GM23248 (cell line): ENCODE measurements at regions not wholly inside any gene's neighbourhood (a gene's known extent, or its start where the extent isn't known, plus 50 kb on each side); places are given as distances from the start of the nearest gene placed in this dataset.

Experiments used
- DNase-seq: peaks from one replicate; pipeline ENCODE4 v3.0.0-alpha.2; 2015
- H2AFZ ChIP-seq: fragments of 200-600 bp; sonication (generic); 2 replicates; pipeline ENCODE4 v1.6.1; 2016; ENCODE audit warnings: antibody characterized with exemption
- H3F3A ChIP-seq: fragments of 200-600 bp; sonication (generic); 2 replicates; pipeline ENCODE4 v1.6.1; 2016; ENCODE audit warnings: mild to moderate bottlenecking, antibody characterized with exemption, mixed run types; ENCODE audit not compliant: insufficient read depth
- H3K27ac ChIP-seq: fragments of 200-600 bp; sonication (generic); 2 replicates; pipeline ENCODE4 v1.5.1; 2016; ENCODE audit warnings: mild to moderate bottlenecking
- H3K27me3 ChIP-seq: fragments of 200-600 bp; sonication (generic); replicated peaks from 2 replicates; pipeline ENCODE4 v1.6.1; 2016; ENCODE audit warnings: mild to moderate bottlenecking; ENCODE audit not compliant: insufficient read depth
- H3K36me3 ChIP-seq: fragments of 200-600 bp; sonication (generic); 2 replicates; pipeline ENCODE4 v1.6.1; 2016; ENCODE audit warnings: low read depth, mild to moderate bottlenecking
- H3K4me1 ChIP-seq: fragments of 200-600 bp; sonication (generic); 2 replicates; pipeline ENCODE4 v1.6.1; 2016; ENCODE audit warnings: mild to moderate bottlenecking; ENCODE audit not compliant: insufficient read depth
- H3K4me2 ChIP-seq: fragments of 200-600 bp; sonication (generic); one replicate; pipeline ENCODE4 v1.6.1; 2016; ENCODE audit warnings: mild to moderate bottlenecking; ENCODE audit not compliant: unreplicated experiment
- H3K4me3 ChIP-seq: fragments of 200-600 bp; sonication (generic); 2 replicates; pipeline ENCODE4 v1.5.1; 2016; ENCODE audit warnings: mild to moderate bottlenecking
- H3K79me2 ChIP-seq: fragments of 200-600 bp; sonication (generic); 2 replicates; pipeline ENCODE4 v1.6.1; 2016; ENCODE audit warnings: mild to moderate bottlenecking; ENCODE audit not compliant: insufficient read depth
- H3K9ac ChIP-seq: fragments of 200-600 bp; sonication (generic); 2 replicates; pipeline ENCODE4 v1.6.1; 2016; ENCODE audit warnings: mild to moderate bottlenecking
- H3K9me2 ChIP-seq: fragments of 200-600 bp; sonication (generic); 2 replicates; pipeline ENCODE4 v1.6.1; 2016; ENCODE audit warnings: mixed run types, mild to moderate bottlenecking, moderate library complexity; ENCODE audit not compliant: insufficient read depth
- H3K9me3 ChIP-seq: fragments of 200-600 bp; sonication (generic); one replicate; pipeline ENCODE4 v1.6.1; 2017; ENCODE audit warnings: low read depth
- H4K20me1 ChIP-seq: fragments of 200-600 bp; sonication (generic); 2 replicates; pipeline ENCODE4 v1.6.0; 2016; ENCODE audit not compliant: insufficient read depth
- EZH2 ChIP-seq: fragments of 200-600 bp; sonication (generic); IDR thresholded peaks from 2 replicates; pipeline ENCODE4 v1.6.1; 2018; ENCODE audit warnings: antibody characterized with exemption, mild to moderate bottlenecking; ENCODE audit not compliant: insufficient read depth, poor library complexity, severe bottlenecking
- EZH2phosphoT487 ChIP-seq: fragments of 200-600 bp; sonication (generic); IDR thresholded peaks from 2 replicates; pipeline ENCODE4 v1.6.1; 2018; ENCODE audit warnings: antibody characterized with exemption, moderate library complexity, mild to moderate bottlenecking, low read depth; ENCODE audit not compliant: insufficient read depth
- WGBS, 2 experiments: methylation state at CpG; one replicate each; pipeline ENCODE4 v1.1.6; 2015 to 2017; ENCODE audit warnings: low lambda C conversion rate in 2 of 2, low coverage in 1 of 2; ENCODE audit errors: missing lambda C conversion rate in 2 of 2; 5-methylcytosine and 5-hydroxymethylcytosine counted together
- in situ Hi-C: fragments of 300-500 bp; cut with MboI; formaldehyde crosslinking; loops from 2 replicates; pipeline ENCODE4 v1.15.0; 2020

DNA sequence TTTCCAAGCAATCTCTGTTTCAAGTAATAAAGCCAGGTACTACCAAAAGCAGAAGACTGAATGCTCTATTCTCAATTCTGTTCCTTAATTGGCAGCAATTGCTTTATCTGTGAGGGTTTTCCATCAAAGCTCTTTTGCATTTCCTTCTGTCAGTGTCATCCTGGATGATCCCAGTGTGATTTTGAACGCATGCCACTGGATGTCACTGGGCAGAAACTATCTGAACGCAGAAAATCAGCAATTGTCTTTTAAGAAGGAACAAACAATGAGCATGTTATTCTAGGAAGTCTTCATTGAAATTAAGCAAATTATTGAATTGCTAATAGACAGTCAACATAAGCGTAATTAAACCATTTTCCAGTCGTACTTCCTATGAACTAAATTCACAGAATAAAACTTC is 259.0 kb upstream of the REG3G start:
- Histone ChIP-seq H3K27ac (no peak overlapping the region), H3K79me2 (no peaks in the 10 kb centered on the region), H3K4me2 (no peak overlapping the region), H4K20me1 (no peaks in the 10 kb centered on the region), H3K9ac (no peak overlapping the region), H3K9me3 (no peaks in the 10 kb centered on the region), H3K36me3 (no peaks in the 10 kb centered on the region), H3K4me1 (no peaks in the 10 kb centered on the region), H3K4me3 (no peak overlapping the region), H3K27me3 (no peaks in the 10 kb centered on the region), H3K9me2 (no peaks in the 10 kb centered on the region), H2AFZ (no peak overlapping the region), H3F3A (no peaks in the 10 kb centered on the region)
- 14 to 16% methylated on average over 4 of the region's 4 CpGs for WGBS, 2 experiments
- in situ Hi-C loops: no loop called here
- TF ChIP-seq EZH2phosphoT487: no peak
- no peak for TF ChIP-seq EZH2
- DNase-seq: no peak

DNA sequence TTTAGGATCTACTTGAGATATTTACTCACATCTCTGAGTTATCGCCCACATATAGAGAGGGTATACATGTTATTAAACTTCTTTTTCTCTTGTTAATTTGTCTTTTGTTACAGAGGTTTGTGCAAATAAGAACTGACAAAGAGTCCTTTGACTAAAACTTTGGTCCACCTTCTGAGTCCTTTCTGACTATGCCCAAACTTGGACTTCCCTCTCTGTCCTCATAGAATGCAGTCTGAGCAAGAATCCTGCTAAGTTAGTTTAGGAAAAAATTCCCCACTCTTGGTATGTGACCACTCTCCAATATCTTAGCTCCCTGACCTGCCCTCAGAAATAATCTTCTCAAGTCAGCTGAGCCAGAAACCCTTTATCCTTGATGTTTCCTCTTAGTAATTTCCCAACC is 257.5 kb upstream of the REG3G start:
- no peak overlapping the region for H3K9ac ChIP-seq
- no peak overlapping the region for H2AFZ ChIP-seq
- H3F3A ChIP-seq: no peaks in the 10 kb centered on the region
- no peaks in the 10 kb centered on the region for H3K9me2 ChIP-seq
- no peaks in the 10 kb centered on the region for H3K9me3 ChIP-seq
- H3K4me1 ChIP-seq: no peaks in the 10 kb centered on the region
- no peak for DNase-seq
- no peaks in the 10 kb centered on the region for H3K79me2 ChIP-seq
- H3K4me3 ChIP-seq: no peak overlapping the region
- in situ Hi-C loops: no loop called here
- H3K36me3 ChIP-seq: no peaks in the 10 kb centered on the region
- no peak for TF ChIP-seq EZH2phosphoT487
- no peak for TF ChIP-seq EZH2
- no peak overlapping the region for H3K4me2 ChIP-seq
- H3K27ac ChIP-seq: no peak overlapping the region
- 39 to 40% methylated on average over 1 of the region's 1 CpG for WGBS, 2 experiments
- H4K20me1 ChIP-seq: no peaks in the 10 kb centered on the region
- no peaks in the 10 kb centered on the region for H3K27me3 ChIP-seq

GRCh38 chr2:78775291-78775690 is 250.2 kb upstream of the REG3G start:
- no peak overlapping the region for H3K4me2 ChIP-seq
- no peak for DNase-seq
- no peaks in the 10 kb centered on the region for H3K36me3 ChIP-seq
- 47 to 54% methylated on average over 4 of the region's 4 CpGs for WGBS, 2 experiments
- no peak overlapping the region for H2AFZ ChIP-seq
- H3K9me3 ChIP-seq: no peaks in the 10 kb centered on the region
- no peak overlapping the region for H3K4me3 ChIP-seq
- TF ChIP-seq EZH2phosphoT487 (no peak), EZH2 (no peak)
- H3K79me2 ChIP-seq: no peaks in the 10 kb centered on the region
- H3F3A ChIP-seq: no peaks in the 10 kb centered on the region
- no peaks in the 10 kb centered on the region for H4K20me1 ChIP-seq
- no peaks in the 10 kb centered on the region for H3K9me2 ChIP-seq
- in situ Hi-C loops: no loop called here
- no peaks in the 10 kb centered on the region for H3K4me1 ChIP-seq
- no peaks in the 10 kb centered on the region for H3K27me3 ChIP-seq
- H3K27ac ChIP-seq: no peak overlapping the region
- H3K9ac ChIP-seq: no peak overlapping the region

- H3K27me3 ChIP-seq: no peaks in the 10 kb centered on the region
- 82 to 83% methylated on average over 56 to 66 of the region's 69 CpGs for WGBS, 2 experiments
Observed at GRCh38 chr2:78778756-78779510, 246.6 kb upstream of the REG3G start.

More at GRCh38 chr2:78778756-78779510, 246.6 kb upstream of the REG3G start:
- H3K36me3 ChIP-seq: no peaks in the 10 kb centered on the region
- no peak for DNase-seq
- TF ChIP-seq EZH2 (no peak), EZH2phosphoT487 (no peak)
- H3K9ac ChIP-seq: no peak overlapping the region
- H3K9me3 ChIP-seq: no peaks in the 10 kb centered on the region
- H3K9me2 ChIP-seq: no peaks in the 10 kb centered on the region
- no peaks in the 10 kb centered on the region for H3K79me2 ChIP-seq
- H3K27ac ChIP-seq: no peak overlapping the region
- no peak overlapping the region for H3K4me2 ChIP-seq
- no peak overlapping the region for H2AFZ ChIP-seq
- no peaks in the 10 kb centered on the region for H4K20me1 ChIP-seq
- no peak overlapping the region for H3K4me3 ChIP-seq
- in situ Hi-C loops: no loop called here
- H3F3A ChIP-seq: no peaks in the 10 kb centered on the region
- no peaks in the 10 kb centered on the region for H3K4me1 ChIP-seq
